NB4 (cell line): ENCODE measurements at regions not wholly inside any gene's neighbourhood (a gene's known extent, or its start where the extent isn't known, plus 50 kb on each side); places are given as distances from the start of the nearest gene placed in this dataset.

Experiments used
- CTCF ChIP-seq: IDR thresholded peaks from one replicate; pipeline ENCODE4 v1.5.1; 2012; ENCODE audit warnings: low read depth, low read length
- MAX ChIP-seq: IDR thresholded peaks from 2 replicates; pipeline ENCODE4 v1.6.1; 2011; ENCODE audit warnings: low read depth, low read length
- MYC ChIP-seq: IDR thresholded peaks from 2 replicates; pipeline ENCODE4 v1.6.1; 2011; ENCODE audit warnings: low read depth, low read length
- POLR2A ChIP-seq: IDR thresholded peaks from 2 replicates; pipeline ENCODE4 v1.6.1; 2011; ENCODE audit warnings: mild to moderate bottlenecking; ENCODE audit not compliant: insufficient read length; ENCODE audit errors: extremely low read depth

- no peak for TF ChIP-seq CTCF
- no peak for TF ChIP-seq MYC
- TF ChIP-seq POLR2A: no peak
- TF ChIP-seq MAX: no peak
Measured at GRCh38 chr1:212207822-212208520, 77.2 kb upstream of the PPP2R5A start.
